Panc1 (cell line): ENCODE measurements at regions not wholly inside any gene's neighbourhood (a gene's known extent, or its start where the extent isn't known, plus 50 kb on each side); places are given as distances from the start of the nearest gene placed in this dataset.

ENCODE experiments used
- ATAC-seq: fragments of 200-7000 bp; cut with Tn5 transposase; 2 replicates; pipeline ENCODE4 v1.9.1; 2020; ENCODE audit warnings: mild to moderate bottlenecking, moderate library complexity
- BruUV-seq: library from RNA; stranded (reverse); fragments of 400-500 nt; replicated peaks from 2 replicates; lab custom pipeline; 2021; lab: Mats Ljungman, UMichigan
- CTCF ChIA-PET: fragments of 300-600 bp; sonication (Branson Sonifier 250); formaldehyde crosslinking; loops from one replicate; lab custom pipeline; 2022; ENCODE audit warnings: antibody characterized with exemption; lab: Charles Lee
- POLR2A ChIA-PET: fragments of 300-600 bp; sonication (Branson Sonifier 250); formaldehyde crosslinking; loops from one replicate; lab custom pipeline; 2022; ENCODE audit warnings: antibody characterized with exemption; lab: Charles Lee
- DNase-seq: peaks from one replicate; pipeline ENCODE4 v3.0.0-alpha.2; 2010; ENCODE audit warnings: low read depth, low spot score
- H3K27ac ChIP-seq: 2 replicates; pipeline ENCODE4 v1.5.1; 2011; ENCODE audit warnings: mild to moderate bottlenecking, low read length, inconsistent platforms
- H3K27me3 ChIP-seq: fragments of 200-500 bp; sonication (Bioruptor generic); 2 replicates; pipeline ENCODE4 v1.6.0; 2014; ENCODE audit warnings: low read length, inconsistent platforms; ENCODE audit not compliant: control insufficient read depth, insufficient read depth
- H3K36me3 ChIP-seq: fragments of 200-500 bp; sonication (Bioruptor generic); 2 replicates; pipeline ENCODE4 v1.5.1; 2014; ENCODE audit warnings: inconsistent platforms, mild to moderate bottlenecking, low read length, moderate library complexity; ENCODE audit not compliant: control insufficient read depth, insufficient read depth
- H3K4me1 ChIP-seq: 2 replicates; pipeline ENCODE4 v1.5.1; 2011; ENCODE audit warnings: inconsistent platforms, mild to moderate bottlenecking, low read length, moderate library complexity; ENCODE audit not compliant: control insufficient read depth, insufficient read depth
- H3K4me3 ChIP-seq, 2 experiments: 2 replicates each; pipeline ENCODE4 v1.5.1; 2011 to 2012; ENCODE audit warnings: low read depth in 2 of 2, low read length in 2 of 2, mild to moderate bottlenecking in 2 of 2, inconsistent platforms in 1 of 2, moderate library complexity in 1 of 2
- H3K9me3 ChIP-seq: fragments of 200-500 bp; sonication (Bioruptor generic); 2 replicates; pipeline ENCODE4 v1.5.1; 2014; ENCODE audit warnings: low read depth, mild to moderate bottlenecking, inconsistent platforms, low read length, moderate library complexity; ENCODE audit not compliant: control insufficient read depth, insufficient read depth
- CTCF ChIP-seq: fragments of 450-650 bp; IDR thresholded peaks from 2 replicates; pipeline ENCODE4 v1.5.1; 2017; ENCODE audit warnings: mild to moderate bottlenecking
- POLR2AphosphoS5 ChIP-seq: IDR thresholded peaks from 2 replicates; pipeline ENCODE4 v1.6.1; 2012; ENCODE audit warnings: mild to moderate bottlenecking, low read depth, low read length, moderate library complexity
- REST ChIP-seq, 2 experiments: IDR thresholded peaks; 2 replicates each; pipeline ENCODE4 v1.6.1; 2011 to 2012; ENCODE audit warnings: low read depth in 2 of 2, control low read depth in 1 of 2, low read length in 1 of 2, mild to moderate bottlenecking in 1 of 2, moderate library complexity in 1 of 2; ENCODE audit not compliant: insufficient read depth in 1 of 2
- SIN3A ChIP-seq: IDR thresholded peaks from 2 replicates; pipeline ENCODE4 v1.6.1; 2012; ENCODE audit warnings: low read depth, mild to moderate bottlenecking, low read length, moderate library complexity, borderline replicate concordance; ENCODE audit not compliant: insufficient read depth
- TCF7L2 ChIP-seq: IDR thresholded peaks from 2 replicates; pipeline ENCODE4 v1.6.1; 2011; ENCODE audit warnings: mild to moderate bottlenecking, low read depth, low read length, inconsistent platforms
- in situ Hi-C: cut with HindIII; loops from 2 replicates; pipeline ENCODE4 v1.10.0; 2016; ENCODE audit warnings: low sequenced_read_pairs, low pct_unique_long_range_greater_than_20kb
- intact Hi-C: fragments of 100-400 bp; cut with micrococcal nuclease; formaldehyde crosslinking; loops from one replicate; pipeline ENCODE4 v1.10.0; 2022; ENCODE audit not compliant: unreplicated experiment

GRCh38 chr12:41794336-41794735 is 350.3 kb downstream of the GXYLT1 start:
- CTCF ChIA-PET = no interaction called here

GRCh38 chr12:41784957-41785356 is 359.7 kb downstream of the GXYLT1 start:
- ChIA-PET POLR2A (no interaction called here), CTCF (no interaction called here)
- DNase-seq (no peak), ATAC-seq (no peak)
- intact Hi-C loops = no loop called here
- no peaks in the 10 kb centered on the region for H3K36me3 ChIP-seq
- H3K4me3 ChIP-seq = no peak overlapping the region
- no peaks in the 10 kb centered on the region for H3K27me3 ChIP-seq
- in situ Hi-C loops = no loop called here
- no TSS peak for BruUV-seq
- TF ChIP-seq CTCF (no peak), REST (IDR thresholded peaks at IDR 0.05; ENCODE audit: insufficient read depth in 1 of 2, low read depth in 2 of 2, low read length in 1 of 2) (no peak), TCF7L2 (no peak), SIN3A (no peak), POLR2AphosphoS5 (no peak)
- H3K4me1 ChIP-seq = no peaks in the 10 kb centered on the region
- H3K9me3 ChIP-seq = no peaks in the 10 kb centered on the region
- no peak overlapping the region for H3K27ac ChIP-seq

More at GRCh38 chr12:41794336-41794735, 350.3 kb downstream of the GXYLT1 start:
- TF ChIP-seq TCF7L2 = no peak
- TF ChIP-seq CTCF = no peak
- no peak for TF ChIP-seq SIN3A
- TF ChIP-seq REST (IDR thresholded peaks at IDR 0.05; ENCODE audit: insufficient read depth in 1 of 2, low read depth in 2 of 2, low read length in 1 of 2) = no peak
- no peak for DNase-seq
- no peak for ATAC-seq
- intact Hi-C loops = no loop called here
- in situ Hi-C loops = no loop called here
- Histone ChIP-seq H3K4me1 (no peaks in the 10 kb centered on the region), H3K36me3 (no peaks in the 10 kb centered on the region), H3K27me3 (no peaks in the 10 kb centered on the region), H3K27ac (no peak overlapping the region), H3K4me3 (no peak overlapping the region), H3K9me3 (no peaks in the 10 kb centered on the region)
- no TSS peak for BruUV-seq
- POLR2A ChIA-PET = no interaction called here
